NCI-H2227 (cell line): ENCODE measurements at regions not wholly inside any gene's neighbourhood (a gene's known extent, or its start where the extent isn't known, plus 50 kb on each side); places are given as distances from the start of the nearest gene placed in this dataset.

Source experiments
- DNase-seq: peaks from one replicate; lab custom pipeline; 2025; ENCODE audit not compliant: unreplicated experiment; lab: John Stamatoyannopoulos, UW

GRCh38 chr13:30151388-30151787 lies 156.0 kb downstream of the KATNAL1 start:
- no peak for DNase-seq

- no peak for DNase-seq
Measured at GRCh38 chr13:30149248-30149647, 158.1 kb downstream of the KATNAL1 start.

- DNase-seq = no peak
Measured at GRCh38 chr13:30148786-30149185, 158.6 kb downstream of the KATNAL1 start.

GRCh38 chr13:30148171-30148754 lies 159.1 kb downstream of the KATNAL1 start:
- DNase-seq = no peak

GRCh38 chr13:30147421-30147820 lies 159.9 kb downstream of the KATNAL1 start:
- DNase-seq = no peak

- DNase-seq = no peak
Measured at GRCh38 chr13:30147015-30147414, 160.3 kb downstream of the KATNAL1 start.

- no peak for DNase-seq
Measured at GRCh38 chr13:30145709-30146367, 161.5 kb downstream of the KATNAL1 start.

GRCh38 chr13:30143666-30144400 lies 163.5 kb downstream of the KATNAL1 start:
- DNase-seq = no peak

GRCh38 chr13:30142486-30143211 lies 164.7 kb downstream of the KATNAL1 start:
- peak; percentile 4 for DNase-seq

GRCh38 chr13:30141775-30142485 lies 165.4 kb downstream of the KATNAL1 start:
- peak; percentile 2 for DNase-seq

- no peak for DNase-seq
Measured at GRCh38 chr13:30140973-30141372, 166.4 kb downstream of the KATNAL1 start.

- no peak for DNase-seq
Measured at GRCh38 chr13:30138511-30138910, 168.8 kb downstream of the KATNAL1 start.

GRCh38 chr13:30135868-30136267 lies 171.5 kb downstream of the KATNAL1 start:
- DNase-seq = no peak

GRCh38 chr13:30135351-30135750 lies 172.0 kb downstream of the KATNAL1 start:
- DNase-seq = no peak

- DNase-seq = no peak
Measured at GRCh38 chr13:30134578-30134977, 172.8 kb downstream of the KATNAL1 start.

- no peak for DNase-seq
Measured at GRCh38 chr13:30133996-30134395, 173.4 kb downstream of the KATNAL1 start.

GRCh38 chr13:30133554-30133912 lies 173.8 kb downstream of the KATNAL1 start:
- no peak for DNase-seq

- peak; percentile 93 for DNase-seq
Measured at GRCh38 chr13:30132623-30133553, 174.5 kb downstream of the KATNAL1 start.

GRCh38 chr13:30129411-30129810 lies 177.9 kb downstream of the KATNAL1 start:
- DNase-seq = no peak

- DNase-seq = no peak
Measured at GRCh38 chr13:30128591-30128990, 178.8 kb downstream of the KATNAL1 start.
